CD4-positive, alpha-beta memory T cell (primary cell): ENCODE measurements at regions not wholly inside any gene's neighbourhood (a gene's known extent, or its start where the extent isn't known, plus 50 kb on each side); places are given as distances from the start of the nearest gene placed in this dataset.

Experiments used
- CTCF ChIA-PET: fragments of 350-600 bp; sonication (Branson Sonifier 250); formaldehyde crosslinking; loops from one replicate; lab custom pipeline; 2021; ENCODE audit warnings: inconsistent platforms; ENCODE audit not compliant: partially characterized antibody; lab: Charles Lee
- POLR2A ChIA-PET: fragments of 350-600 bp; sonication (Branson Sonifier 250); formaldehyde crosslinking; loops from one replicate; lab custom pipeline; 2021; ENCODE audit not compliant: partially characterized antibody; lab: Charles Lee
- DNase-seq, 5 donors: peaks; one replicate each; pipeline versions ENCODE4 v3.0.0 to v3.0.0-alpha.2; 2020 to 2022; ENCODE audit warnings: mixed read lengths in 1 of 5
- H3K27ac ChIP-seq: one replicate; pipeline ENCODE4 v1.7.0; 2013; ENCODE audit warnings: low read depth, low read length
- H3K27me3 ChIP-seq: 2 replicates; pipeline ENCODE4 v1.7.0; 2013; ENCODE audit warnings: mild to moderate bottlenecking, low read length, moderate library complexity; ENCODE audit not compliant: insufficient read depth
- H3K36me3 ChIP-seq: 2 replicates; pipeline ENCODE4 v1.7.0; 2013; ENCODE audit warnings: mild to moderate bottlenecking, low read length, moderate library complexity; ENCODE audit not compliant: insufficient read depth
- H3K4me1 ChIP-seq: 2 replicates; pipeline ENCODE4 v1.7.0; 2013; ENCODE audit warnings: mild to moderate bottlenecking, low read length, moderate library complexity; ENCODE audit not compliant: insufficient read depth
- H3K4me3 ChIP-seq, 2 donors: one replicate each; pipeline ENCODE4 v1.7.0; 2013; ENCODE audit warnings: low read length in 2 of 2, mild to moderate bottlenecking in 1 of 2
- H3K9me3 ChIP-seq, 2 donors: one replicate each; pipeline ENCODE4 v1.7.0; 2013; ENCODE audit warnings: low read length in 2 of 2, control low read depth in 1 of 2; ENCODE audit not compliant: control insufficient read depth in 1 of 2
- H3K27ac Mint-ChIP-seq, 7 donors: one replicate each; pipeline ENCODE4 v1.8.0; 2020 to 2021; ENCODE audit warnings: mixed read lengths in 7 of 7, mild to moderate bottlenecking in 6 of 7, inconsistent platforms in 3 of 7, moderate library complexity in 3 of 7
- H3K27me3 Mint-ChIP-seq, 2 donors: one replicate each; pipeline ENCODE4 v1.8.0; 2020 to 2021; ENCODE audit warnings: mixed read lengths in 2 of 2
- H3K36me3 Mint-ChIP-seq, 2 donors: one replicate each; pipeline ENCODE4 v1.8.0; 2020 to 2021; ENCODE audit warnings: mixed read lengths in 2 of 2, inconsistent platforms in 1 of 2, mild to moderate bottlenecking in 1 of 2
- H3K4me1 Mint-ChIP-seq, 4 donors: one replicate each; pipeline ENCODE4 v1.8.0; 2020 to 2021; ENCODE audit warnings: mixed read lengths in 4 of 4, mild to moderate bottlenecking in 1 of 4
- H3K4me3 Mint-ChIP-seq, 8 donors: one replicate each; pipeline ENCODE4 v1.8.0; 2020 to 2021; ENCODE audit warnings: mixed read lengths in 8 of 8, mild to moderate bottlenecking in 7 of 8, moderate library complexity in 6 of 8, inconsistent platforms in 3 of 8
- H3K9me3 Mint-ChIP-seq, 8 donors: one replicate each; pipeline ENCODE4 v1.8.0; 2020 to 2021; ENCODE audit warnings: mixed read lengths in 8 of 8, mild to moderate bottlenecking in 5 of 8, inconsistent platforms in 3 of 8, moderate library complexity in 1 of 8
- intact Hi-C: fragments of 100-400 bp; cut with micrococcal nuclease; formaldehyde crosslinking; loops from one replicate; pipeline ENCODE4 v1.15.1; 2023

DNA sequence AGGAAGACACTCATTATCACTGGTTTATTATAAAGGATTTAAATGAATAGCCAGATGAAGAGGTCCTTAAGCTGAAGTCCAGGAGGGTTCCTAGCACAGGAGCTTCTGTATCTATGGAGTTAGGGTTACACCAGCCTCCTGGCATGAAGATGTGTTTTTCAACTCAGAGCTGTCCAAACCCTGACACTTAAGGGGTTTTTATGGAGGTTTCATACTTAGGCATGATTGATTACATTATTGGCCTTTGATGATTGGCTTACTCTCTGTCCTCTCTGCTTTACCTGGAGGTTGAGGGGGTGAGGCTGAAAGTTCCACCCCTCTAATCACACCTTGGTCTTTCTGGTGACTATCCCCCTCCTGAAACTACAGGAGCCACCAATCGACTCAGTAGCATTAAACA lies 84.9 kb upstream of the ZNF169 start:
- Mint-ChIP-seq H3K9me3 (no peaks in the 10 kb centered on the region), H3K27ac (peak overlapping the region; percentile 47 to 83 (median 60)), H3K27me3 (no peaks in the 10 kb centered on the region), H3K4me1 (peaks cover 55 to 94% (median 76%) of the 10 kb centered on the region in 4 donors), H3K36me3 (peaks cover 21 to 58% of the 10 kb centered on the region in 2 donors), H3K4me3 (peak overlapping the region in 4 of 8 donors; percentile 28 to 63 (median 54))
- Histone ChIP-seq H3K9me3 (no peaks in the 10 kb centered on the region), H3K4me1 (peaks cover 92% of the 10 kb centered on the region), H3K27ac (no peak overlapping the region), H3K4me3 (no peak overlapping the region), H3K27me3 (no peaks in the 10 kb centered on the region), H3K36me3 (peaks cover 6% of the 10 kb centered on the region)
- no peak for DNase-seq
- POLR2A ChIA-PET = no interaction called here
- intact Hi-C loops = no loop called here
- CTCF ChIA-PET = interaction anchor here (0.6 to 1.2 kb wide), 3 partner anchors 10 to 590 kb away, joined by 3 to 5 read pairs (median 3); no protein-coding TSS in a partner anchor

DNA sequence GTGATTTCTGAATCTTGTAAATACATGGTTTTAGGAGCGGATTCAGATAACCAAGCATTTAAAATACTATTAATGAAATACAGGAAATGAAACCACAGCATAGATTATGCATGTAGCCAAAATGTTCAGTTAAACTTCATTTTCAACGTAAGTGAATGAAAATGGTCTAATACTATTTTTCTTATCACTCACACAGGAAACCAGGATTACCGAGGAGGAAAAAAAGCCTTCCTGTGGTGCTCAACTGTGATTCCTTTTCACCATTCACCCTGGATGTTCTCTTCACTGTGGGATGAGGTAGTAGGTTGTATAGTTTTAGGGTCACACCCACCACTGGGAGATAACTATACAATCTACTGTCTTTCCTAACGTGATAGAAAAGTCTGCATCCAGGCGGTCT lies 83.4 kb upstream of the ZNF169 start:
- no peaks in the 10 kb centered on the region for H3K9me3 ChIP-seq
- H3K4me1 ChIP-seq = peaks cover 79% of the 10 kb centered on the region
- peaks cover 51 to 86% (median 73%) of the 10 kb centered on the region in 4 donors for H3K4me1 Mint-ChIP-seq
- peak overlapping the region; percentile 30 to 89 (median 83) for H3K27ac Mint-ChIP-seq
- POLR2A ChIA-PET = no interaction called here
- peaks cover 6% of the 10 kb centered on the region for H3K36me3 ChIP-seq
- H3K36me3 Mint-ChIP-seq = peaks cover 21 to 62% of the 10 kb centered on the region in 2 donors
- H3K27me3 Mint-ChIP-seq = no peaks in the 10 kb centered on the region
- H3K27me3 ChIP-seq = no peaks in the 10 kb centered on the region
- H3K9me3 Mint-ChIP-seq = no peaks in the 10 kb centered on the region
- CTCF ChIA-PET = no interaction called here
- peak overlapping the region in 4 of 8 donors; percentile 25 to 78 (median 48) for H3K4me3 Mint-ChIP-seq
- peak overlapping the region; percentile 35 for H3K27ac ChIP-seq
- no peak overlapping the region for H3K4me3 ChIP-seq
- DNase-seq = no peak
- intact Hi-C loops = no loop called here

DNA sequence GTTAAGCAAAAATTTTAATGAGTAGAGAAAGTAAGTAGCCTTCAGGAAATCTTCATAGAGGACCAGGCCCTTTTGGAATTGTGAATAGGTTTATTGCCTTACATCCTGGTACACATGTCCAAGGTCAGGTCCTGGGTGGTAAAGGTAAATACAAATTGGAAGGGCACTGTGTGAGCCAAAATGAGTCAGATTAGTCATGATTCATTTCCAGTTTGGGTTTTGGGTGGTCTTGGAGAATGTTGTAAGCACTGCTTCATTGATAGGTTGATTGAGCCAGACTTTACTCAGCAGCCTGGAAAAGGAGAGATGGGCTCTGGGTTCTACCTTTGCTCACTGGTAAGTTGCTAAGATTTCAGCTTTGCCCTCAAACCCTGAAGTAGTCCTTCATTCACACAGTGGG lies 82.5 kb upstream of the ZNF169 start:
- POLR2A ChIA-PET = no interaction called here
- no peak overlapping the region for H3K4me3 Mint-ChIP-seq
- H3K4me3 ChIP-seq = no peak overlapping the region
- CTCF ChIA-PET = no interaction called here
- peaks cover 21 to 63% of the 10 kb centered on the region in 2 donors for H3K36me3 Mint-ChIP-seq
- peaks cover 52 to 81% (median 69%) of the 10 kb centered on the region in 4 donors for H3K4me1 Mint-ChIP-seq
- no peaks in the 10 kb centered on the region for H3K27me3 Mint-ChIP-seq
- peak overlapping the region in 4 of 7 donors; percentile 29 to 83 (median 56) for H3K27ac Mint-ChIP-seq
- no peaks in the 10 kb centered on the region for H3K9me3 ChIP-seq
- DNase-seq = no peak
- H3K27me3 ChIP-seq = no peaks in the 10 kb centered on the region
- H3K9me3 Mint-ChIP-seq = no peaks in the 10 kb centered on the region
- H3K36me3 ChIP-seq = peaks cover 6% of the 10 kb centered on the region
- H3K27ac ChIP-seq = no peak overlapping the region
- peaks cover 71% of the 10 kb centered on the region for H3K4me1 ChIP-seq
- intact Hi-C loops = no loop called here

DNA sequence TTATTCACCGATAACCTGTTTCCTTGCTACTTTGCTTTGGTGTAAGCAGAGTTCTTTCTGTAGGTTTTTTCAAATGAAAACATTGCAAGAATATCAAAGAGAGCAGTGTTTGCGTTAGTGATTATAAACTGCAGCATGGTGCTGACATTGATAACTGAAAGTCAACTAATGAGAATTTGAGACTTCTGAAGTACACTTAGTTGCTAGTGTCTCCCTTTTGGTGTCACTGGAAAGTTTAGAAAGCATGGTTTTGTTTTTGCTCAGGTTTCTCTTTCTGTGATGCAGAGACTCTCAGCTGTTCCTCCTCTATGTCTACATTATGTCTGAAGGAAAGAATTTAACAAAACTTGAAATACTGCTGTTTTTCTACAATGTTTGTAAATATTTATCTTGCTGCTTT lies 80.2 kb upstream of the ZNF169 start:
- H3K9me3 Mint-ChIP-seq = no peaks in the 10 kb centered on the region
- H3K36me3 Mint-ChIP-seq = peaks cover 32 to 55% of the 10 kb centered on the region in 2 donors
- H3K4me3 Mint-ChIP-seq = no peak overlapping the region
- no peaks in the 10 kb centered on the region for H3K36me3 ChIP-seq
- no peak overlapping the region for H3K27ac ChIP-seq
- intact Hi-C loops = no loop called here
- DNase-seq = no peak
- H3K4me1 ChIP-seq = peaks cover 48% of the 10 kb centered on the region
- peak overlapping the region; percentile 7 to 66 (median 47) for H3K27ac Mint-ChIP-seq
- peaks cover 32 to 64% (median 56%) of the 10 kb centered on the region in 4 donors for H3K4me1 Mint-ChIP-seq
- ChIA-PET POLR2A (no interaction called here), CTCF (no interaction called here)
- H3K4me3 ChIP-seq = no peak overlapping the region
- H3K27me3 ChIP-seq = no peaks in the 10 kb centered on the region
- no peaks in the 10 kb centered on the region for H3K27me3 Mint-ChIP-seq
- no peaks in the 10 kb centered on the region for H3K9me3 ChIP-seq

DNA sequence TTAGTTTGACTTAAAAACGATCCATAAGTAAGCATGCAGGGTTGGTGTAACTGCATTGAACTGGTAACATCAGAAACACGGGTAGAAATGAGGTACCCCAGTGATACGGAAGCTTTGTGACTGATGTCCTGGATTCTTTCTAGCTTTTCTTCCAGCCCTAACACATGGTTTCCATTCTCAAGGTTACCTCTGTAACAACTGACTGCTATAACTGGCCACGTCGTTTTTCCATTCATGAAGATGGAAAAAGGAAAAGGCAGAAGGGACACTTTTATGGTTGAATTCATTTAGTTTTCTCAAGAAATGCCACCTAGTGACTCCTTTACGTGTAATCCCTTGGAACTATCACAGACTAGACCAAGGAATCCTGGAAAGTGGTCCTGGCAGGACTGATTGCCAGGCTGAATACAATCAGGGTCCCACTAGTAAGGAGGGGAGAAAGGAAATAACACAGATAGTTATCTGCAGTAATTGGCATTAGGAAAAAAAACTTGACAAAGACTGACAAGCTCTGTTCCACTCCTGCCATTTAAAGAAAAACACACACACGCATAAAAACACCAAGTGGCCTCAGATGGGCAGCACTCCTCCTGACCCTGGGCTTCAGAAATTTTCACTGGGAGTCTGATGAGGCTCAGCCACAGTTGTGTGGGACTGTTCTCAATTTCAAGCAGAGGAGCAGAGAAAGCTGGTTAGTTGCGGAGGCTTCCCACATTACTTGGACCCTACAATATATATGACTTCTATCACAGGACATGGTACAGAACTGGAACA lies 77.5 kb upstream of the ZNF169 start:
- Mint-ChIP-seq H3K9me3 (no peaks in the 10 kb centered on the region), H3K4me1 (peaks cover 15 to 50% (median 36%) of the 10 kb centered on the region in 4 donors), H3K4me3 (no peak overlapping the region), H3K27me3 (no peaks in the 10 kb centered on the region), H3K27ac (peak overlapping the region in 3 of 7 donors; percentile 8 to 57 (median 26)), H3K36me3 (peaks cover 24 to 38% of the 10 kb centered on the region in 2 donors)
- Histone ChIP-seq H3K4me1 (peaks cover 22% of the 10 kb centered on the region), H3K27me3 (no peaks in the 10 kb centered on the region), H3K36me3 (no peaks in the 10 kb centered on the region), H3K27ac (no peak overlapping the region), H3K9me3 (no peaks in the 10 kb centered on the region), H3K4me3 (no peak overlapping the region)
- intact Hi-C loops = no loop called here
- DNase-seq = no peak
- ChIA-PET CTCF (no interaction called here), POLR2A (interaction anchor here (1.3 kb wide), 1 partner anchor 15 kb away, joined by 6 read pairs; no protein-coding TSS in a partner anchor)

DNA sequence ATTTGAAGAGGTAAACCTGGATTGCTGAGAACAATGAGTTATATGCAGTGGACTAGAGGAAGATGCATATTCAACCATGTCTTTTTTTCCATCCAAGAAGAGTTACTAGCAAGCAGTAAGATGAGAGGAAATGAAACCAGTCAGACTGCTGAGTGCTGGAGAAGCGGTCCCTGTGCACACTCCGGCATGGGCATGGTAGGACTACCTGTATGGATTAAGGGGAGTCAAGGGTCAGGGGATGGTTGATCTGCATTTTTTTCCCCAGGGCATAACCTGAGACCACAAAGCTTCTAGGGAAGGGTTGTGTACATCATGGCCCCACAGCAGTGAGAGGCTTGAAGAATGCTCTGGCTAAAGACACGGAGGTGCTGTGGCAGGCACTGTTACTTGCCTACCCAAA lies 76.6 kb upstream of the ZNF169 start:
- POLR2A ChIA-PET = interaction anchor here (0.6 kb wide), 1 partner anchor 9 kb away, joined by 3 read pairs; no protein-coding TSS in a partner anchor
- CTCF ChIA-PET = no interaction called here
- Histone ChIP-seq H3K36me3 (no peaks in the 10 kb centered on the region), H3K9me3 (no peaks in the 10 kb centered on the region), H3K27me3 (no peaks in the 10 kb centered on the region), H3K4me1 (peaks cover 13% of the 10 kb centered on the region), H3K4me3 (no peak overlapping the region), H3K27ac (peak overlapping the region; percentile 23)
- no peaks in the 10 kb centered on the region for H3K9me3 Mint-ChIP-seq
- intact Hi-C loops = no loop called here
- no peak for DNase-seq
- H3K4me1 Mint-ChIP-seq = peaks cover 13 to 41% (median 27%) of the 10 kb centered on the region in 4 donors
- peak overlapping the region in 3 of 7 donors; percentile 4 to 53 (median 30) for H3K27ac Mint-ChIP-seq
- no peaks in the 10 kb centered on the region for H3K27me3 Mint-ChIP-seq
- H3K4me3 Mint-ChIP-seq = no peak overlapping the region
- H3K36me3 Mint-ChIP-seq = peaks cover 20 to 28% of the 10 kb centered on the region in 2 donors

DNA sequence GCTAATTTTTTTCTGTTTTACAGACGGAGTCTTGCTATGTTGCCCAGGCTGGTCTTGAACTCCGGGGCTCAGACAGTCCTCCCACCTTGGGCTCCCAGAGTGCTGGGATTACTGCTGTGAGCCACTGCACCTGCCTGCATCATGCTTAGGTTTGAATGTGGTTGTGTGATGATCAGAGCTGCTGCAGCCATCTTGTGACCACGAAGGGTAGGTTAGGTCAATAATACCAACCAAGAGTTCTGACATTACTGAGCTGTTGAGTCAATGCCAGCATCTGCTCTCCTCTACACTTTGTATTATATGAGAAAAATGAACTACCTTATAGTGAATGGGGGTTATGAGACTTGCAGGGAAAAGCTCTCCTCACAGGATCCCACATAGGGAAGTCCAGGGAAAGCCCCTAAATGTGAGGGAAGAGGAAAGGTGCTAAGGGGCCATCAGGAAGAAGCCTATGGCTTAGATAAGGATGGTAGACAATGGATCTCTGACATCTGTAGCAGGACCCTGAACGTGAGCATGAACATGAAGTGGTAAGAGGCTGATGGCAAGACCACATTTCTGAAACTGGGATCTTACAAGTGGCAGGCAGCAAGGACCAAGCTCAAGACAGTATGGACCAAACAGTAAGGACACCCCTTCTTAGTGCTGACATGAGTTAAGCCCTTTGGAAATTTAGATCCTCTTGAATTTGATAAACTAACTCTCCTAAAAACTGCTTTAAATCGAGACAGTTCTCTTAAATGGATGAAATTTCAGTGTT lies 75.7 kb upstream of the ZNF169 start:
- H3K27me3 Mint-ChIP-seq = no peaks in the 10 kb centered on the region
- H3K27ac ChIP-seq = no peak overlapping the region
- intact Hi-C loops = no loop called here
- no peaks in the 10 kb centered on the region for H3K9me3 ChIP-seq
- H3K4me3 Mint-ChIP-seq = no peak overlapping the region
- no peak for DNase-seq
- H3K36me3 Mint-ChIP-seq = peaks cover 26 to 30% of the 10 kb centered on the region in 2 donors
- peak overlapping the region in 3 of 7 donors; percentile 30 to 68 (median 36) for H3K27ac Mint-ChIP-seq
- H3K4me3 ChIP-seq = no peak overlapping the region
- H3K4me1 Mint-ChIP-seq = peaks cover 15 to 42% (median 25%) of the 10 kb centered on the region in 4 donors
- peaks cover 0 to 3% (median 1%) of the 10 kb centered on the region in 8 donors for H3K9me3 Mint-ChIP-seq
- no peaks in the 10 kb centered on the region for H3K36me3 ChIP-seq
- ChIA-PET POLR2A (interaction anchor here (0.9 kb wide), 1 partner anchor 10 kb away, joined by 3 read pairs; no protein-coding TSS in a partner anchor), CTCF (interaction anchor here (1.3 kb wide), 1 partner anchor 9 kb away, joined by 5 read pairs; no protein-coding TSS in a partner anchor)
- peaks cover 9% of the 10 kb centered on the region for H3K4me1 ChIP-seq
- no peaks in the 10 kb centered on the region for H3K27me3 ChIP-seq
